LNCaP clone FGC (cell line): ENCODE measurements at regions not wholly inside any gene's neighbourhood (a gene's known extent, or its start where the extent isn't known, plus 50 kb on each side); places are given as distances from the start of the nearest gene placed in this dataset.

Experiments used
- DNase-seq: peaks from one replicate; pipeline ENCODE4 v3.0.0-alpha.2; 2011; ENCODE audit warnings: low read depth
- H3K4me3 ChIP-seq: 2 replicates; pipeline ENCODE4 v1.5.1; 2011; ENCODE audit warnings: mild to moderate bottlenecking, low read depth, low read length, control low read depth
- CTCF ChIP-seq: IDR thresholded peaks from 2 replicates; pipeline ENCODE4 v1.5.1; 2012; ENCODE audit warnings: mild to moderate bottlenecking; ENCODE audit not compliant: control insufficient read depth, insufficient read depth; ENCODE audit errors: extremely low read depth

GRCh38 chr2:118294063-118294462, 205.8 kb downstream of the INSIG2 start:
- no peak for TF ChIP-seq CTCF
- H3K4me3 ChIP-seq, result no peak overlapping the region
- no peak for DNase-seq

- H3K4me3 ChIP-seq, result no peak overlapping the region
- no peak for DNase-seq
- no peak for TF ChIP-seq CTCF
Measured at GRCh38 chr2:118292991-118293390, 204.7 kb downstream of the INSIG2 start.

- no peak for TF ChIP-seq CTCF
- DNase-seq, result no peak
- no peak overlapping the region for H3K4me3 ChIP-seq
Measured at GRCh38 chr2:118291251-118291880, 203.1 kb downstream of the INSIG2 start.

GRCh38 chr2:118290411-118291250, 202.4 kb downstream of the INSIG2 start:
- H3K4me3 ChIP-seq, result no peak overlapping the region
- DNase-seq, result no peak
- TF ChIP-seq CTCF, result no peak

- TF ChIP-seq CTCF, result no peak
- no peak for DNase-seq
- H3K4me3 ChIP-seq, result no peak overlapping the region
Measured at GRCh38 chr2:118279005-118279404, 190.7 kb downstream of the INSIG2 start.

GRCh38 chr2:118278046-118278445, 189.8 kb downstream of the INSIG2 start:
- no peak for DNase-seq
- TF ChIP-seq CTCF, result no peak
- H3K4me3 ChIP-seq, result no peak overlapping the region
